ENCODE measurements at regions not wholly inside any gene's neighbourhood (a gene's known extent, or its start where the extent isn't known, plus 50 kb on each side); places are given as distances from the start of the nearest gene placed in this dataset.

GRCh38 chr2:167383610-167384194 lies 495.4 kb downstream of the XIRP2 start:
- dilution Hi-C loops (cut with MboI; ENCODE audit: extremely low pct_ligation_motif_present, low sequenced_read_pairs) = no loop called here
- Histone ChIP-seq H3K4me2 (ENCODE audit: control insufficient read depth, extremely low read depth, insufficient read depth, low read depth, low read length) (no peak overlapping the region), H4K20me1 (ENCODE audit: control insufficient read depth, extremely low read depth, insufficient read depth, low read length) (no peaks in the 10 kb centered on the region), H3K4me1 (ENCODE audit: control insufficient read depth, extremely low read depth, insufficient read depth, low read length) (no peaks in the 10 kb centered on the region), H3K27me3 (ENCODE audit: control insufficient read depth, extremely low read depth, insufficient read depth, low read length) (no peaks in the 10 kb centered on the region), H3K9ac (ENCODE audit: control insufficient read depth, extremely low read depth, insufficient read depth, low read length) (no peak overlapping the region), H3K9me1 (ENCODE audit: control insufficient read depth, extremely low read depth, insufficient read depth, low read length) (no peaks in the 10 kb centered on the region), H3K79me2 (ENCODE audit: control insufficient read depth, insufficient read depth, low read length) (no peaks in the 10 kb centered on the region), H2AFZ (ENCODE audit: control insufficient read depth, low read length) (no peak overlapping the region), H3K36me3 (ENCODE audit: control insufficient read depth in 2 of 2, extremely low read depth in 1 of 2, insufficient read depth in 2 of 2, low read length in 2 of 2) (no peaks in the 10 kb centered on the region), H3K27ac (ENCODE audit: control insufficient read depth, insufficient read depth, low read length) (no peak overlapping the region), H3K9me3 (ENCODE audit: control insufficient read depth, low read depth, low read length) (no peaks in the 10 kb centered on the region), H3K4me3 (ENCODE audit: control insufficient read depth in 2 of 3, extremely low read depth in 1 of 3, insufficient read depth in 2 of 3, low read depth in 1 of 3, low read length in 3 of 3) (no peak overlapping the region)
- FAIRE-seq (no peak), DNase-seq (ENCODE audit: low read depth, low spot score) (no peak)
- TF ChIP-seq CTCF (optimal IDR thresholded peaks at IDR 0.05 in 1 of 3, IDR thresholded peaks at IDR 0.05 in 1 of 3, conservative IDR thresholded peaks at IDR 0.05 in 1 of 3; ENCODE audit: extremely low read depth in 1 of 3, insufficient read depth in 2 of 3, low read length in 3 of 3) = no peak
- TF ChIP-seq EZH2 (IDR thresholded peaks at IDR 0.05; ENCODE audit: low read length) = no peak

GRCh38 chr2:167381349-167381748 lies 493.1 kb downstream of the XIRP2 start:
- Histone ChIP-seq H3K4me1 (ENCODE audit: control insufficient read depth, extremely low read depth, insufficient read depth, low read length) (no peaks in the 10 kb centered on the region), H3K9me1 (ENCODE audit: control insufficient read depth, extremely low read depth, insufficient read depth, low read length) (no peaks in the 10 kb centered on the region), H3K27me3 (ENCODE audit: control insufficient read depth, extremely low read depth, insufficient read depth, low read length) (no peaks in the 10 kb centered on the region), H2AFZ (ENCODE audit: control insufficient read depth, low read length) (no peak overlapping the region), H3K36me3 (ENCODE audit: control insufficient read depth in 2 of 2, extremely low read depth in 1 of 2, insufficient read depth in 2 of 2, low read length in 2 of 2) (no peaks in the 10 kb centered on the region), H3K9me3 (ENCODE audit: control insufficient read depth, low read depth, low read length) (no peaks in the 10 kb centered on the region), H3K27ac (ENCODE audit: control insufficient read depth, insufficient read depth, low read length) (no peak overlapping the region), H3K9ac (ENCODE audit: control insufficient read depth, extremely low read depth, insufficient read depth, low read length) (no peak overlapping the region), H3K4me2 (ENCODE audit: control insufficient read depth, extremely low read depth, insufficient read depth, low read depth, low read length) (no peak overlapping the region), H4K20me1 (ENCODE audit: control insufficient read depth, extremely low read depth, insufficient read depth, low read length) (no peaks in the 10 kb centered on the region), H3K4me3 (ENCODE audit: control insufficient read depth in 2 of 3, extremely low read depth in 1 of 3, insufficient read depth in 2 of 3, low read depth in 1 of 3, low read length in 3 of 3) (no peak overlapping the region), H3K79me2 (ENCODE audit: control insufficient read depth, insufficient read depth, low read length) (no peaks in the 10 kb centered on the region)
- FAIRE-seq (no peak), DNase-seq (ENCODE audit: low read depth, low spot score) (no peak)
- dilution Hi-C loops (cut with MboI; ENCODE audit: extremely low pct_ligation_motif_present, low sequenced_read_pairs) = no loop called here
- TF ChIP-seq CTCF (optimal IDR thresholded peaks at IDR 0.05 in 1 of 3, IDR thresholded peaks at IDR 0.05 in 1 of 3, conservative IDR thresholded peaks at IDR 0.05 in 1 of 3; ENCODE audit: extremely low read depth in 1 of 3, insufficient read depth in 2 of 3, low read length in 3 of 3) (no peak), EZH2 (IDR thresholded peaks at IDR 0.05; ENCODE audit: low read length) (no peak)

Data from keratinocyte (primary cell).